ENCODE measurements at regions not wholly inside any gene's neighbourhood (a gene's known extent, or its start where the extent isn't known, plus 50 kb on each side); places are given as distances from the start of the nearest gene placed in this dataset.
"Not testable (repeated sequence)": the region's sequence is repeated elsewhere in the genome, so short reads cannot be mapped to it uniquely, and the experiment has no call there.

- not testable (repeated sequence) for TF ChIP-seq POLR2AphosphoS5 (IDR thresholded peaks at IDR 0.05; ENCODE audit: low read depth, low read length); CTCF (IDR thresholded peaks at IDR 0.05); REST (IDR thresholded peaks at IDR 0.05; ENCODE audit: insufficient read depth in 1 of 2, low read depth in 2 of 2, low read length in 1 of 2); SIN3A (IDR thresholded peaks at IDR 0.05; ENCODE audit: borderline replicate concordance, insufficient read depth, low read depth, low read length)
Observed at GRCh38 chr2:180691855-180692223, 288.6 kb upstream of the UBE2E3 start.
